ENCODE measurements at regions not wholly inside any gene's neighbourhood (a gene's known extent, or its start where the extent isn't known, plus 50 kb on each side); places are given as distances from the start of the nearest gene placed in this dataset.

DNA sequence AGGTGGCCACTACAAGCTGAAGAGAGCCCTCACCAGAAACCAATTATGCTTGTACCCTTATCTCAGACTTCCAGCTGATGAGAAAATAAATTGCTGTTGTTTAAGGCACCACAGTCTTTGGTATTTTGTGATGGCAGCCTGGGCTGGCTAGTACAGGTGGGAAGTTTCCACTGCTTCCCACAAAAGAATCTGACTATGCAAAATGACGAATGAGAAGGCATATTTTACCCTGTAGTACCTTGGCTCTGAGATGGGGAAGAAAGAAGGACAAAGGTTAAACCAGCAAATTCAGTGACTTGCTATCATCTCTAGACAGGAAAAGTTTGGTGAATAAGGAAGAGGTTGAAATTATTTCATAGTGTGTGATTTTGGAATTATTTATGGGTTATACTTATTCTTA, 112.8 kb upstream of the ELL2 start:
- Histone ChIP-seq H2AFZ (ENCODE audit: low read depth, low read length, poor library complexity, severe bottlenecking) (no peak overlapping the region), H4K20me1 (ENCODE audit: insufficient read depth) (no peaks in the 10 kb centered on the region), H3K4me2 (ENCODE audit: low read length) (no peak overlapping the region), H3K9ac (ENCODE audit: low read length) (no peak overlapping the region), H3K79me2 (ENCODE audit: insufficient read depth, low read length) (no peaks in the 10 kb centered on the region), H3K27me3 (ENCODE audit: insufficient read depth, low read length) (no peaks in the 10 kb centered on the region), H3K36me3 (ENCODE audit: control insufficient read depth in 1 of 2, insufficient read depth in 2 of 2, low read length in 2 of 2) (no peaks in the 10 kb centered on the region), H3K9me3 (ENCODE audit: control insufficient read depth in 1 of 2, insufficient read depth in 1 of 2, low read depth in 1 of 2, low read length in 2 of 2) (no peaks in the 10 kb centered on the region), H3K9me2 (ENCODE audit: insufficient read depth) (no peaks in the 10 kb centered on the region), H3K4me1 (ENCODE audit: control insufficient read depth in 1 of 2, insufficient read depth in 2 of 2, low read length in 2 of 2) (peaks cover 0 to 20% of the 10 kb centered on the region in 2 experiments; a peak in 2 of 4 replicates), H3K4me3 (replicated peaks in 1 of 2; ENCODE audit: low read depth in 1 of 2, low read length in 2 of 2) (no peak overlapping the region), H3K27ac (ENCODE audit: low read depth, low read length) (no peak overlapping the region)
- TF ChIP-seq CEBPB (IDR thresholded peaks at IDR 0.05; ENCODE audit: low read depth) (no peak), ZNF274 (IDR thresholded peaks at IDR 0.05; ENCODE audit: low read depth, low read length) (no peak), ELF1 (IDR thresholded peaks at IDR 0.05; ENCODE audit: borderline replicate concordance, low read depth) (no peak), RAD21 (IDR thresholded peaks at IDR 0.05; ENCODE audit: low read depth) (no peak), SP1 (IDR thresholded peaks at IDR 0.05; ENCODE audit: low read depth) (no peak), EZH2phosphoT487 (IDR thresholded peaks at IDR 0.05; ENCODE audit: borderline replicate concordance) (no peak), EGR1 (IDR thresholded peaks at IDR 0.05; ENCODE audit: low read depth) (no peak), JUND (IDR thresholded peaks at IDR 0.05) (no peak), POLR2A (IDR thresholded peaks at IDR 0.05; ENCODE audit: borderline replicate concordance, extremely low read depth, insufficient read depth, insufficient read length) (no peak), SRF (IDR thresholded peaks at IDR 0.05; ENCODE audit: low read depth) (no peak), ZFX (IDR thresholded peaks at IDR 0.05) (no peak), FOSL1 (IDR thresholded peaks at IDR 0.05; ENCODE audit: low read depth) (no peak)
- TF ChIP-seq, protein P1, sequence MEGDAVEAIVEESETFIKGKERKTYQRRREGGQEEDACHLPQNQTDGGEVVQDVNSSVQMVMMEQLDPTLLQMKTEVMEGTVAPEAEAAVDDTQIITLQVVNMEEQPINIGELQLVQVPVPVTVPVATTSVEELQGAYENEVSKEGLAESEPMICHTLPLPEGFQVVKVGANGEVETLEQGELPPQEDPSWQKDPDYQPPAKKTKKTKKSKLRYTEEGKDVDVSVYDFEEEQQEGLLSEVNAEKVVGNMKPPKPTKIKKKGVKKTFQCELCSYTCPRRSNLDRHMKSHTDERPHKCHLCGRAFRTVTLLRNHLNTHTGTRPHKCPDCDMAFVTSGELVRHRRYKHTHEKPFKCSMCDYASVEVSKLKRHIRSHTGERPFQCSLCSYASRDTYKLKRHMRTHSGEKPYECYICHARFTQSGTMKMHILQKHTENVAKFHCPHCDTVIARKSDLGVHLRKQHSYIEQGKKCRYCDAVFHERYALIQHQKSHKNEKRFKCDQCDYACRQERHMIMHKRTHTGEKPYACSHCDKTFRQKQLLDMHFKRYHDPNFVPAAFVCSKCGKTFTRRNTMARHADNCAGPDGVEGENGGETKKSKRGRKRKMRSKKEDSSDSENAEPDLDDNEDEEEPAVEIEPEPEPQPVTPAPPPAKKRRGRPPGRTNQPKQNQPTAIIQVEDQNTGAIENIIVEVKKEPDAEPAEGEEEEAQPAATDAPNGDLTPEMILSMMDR (IDR thresholded peaks at IDR 0.05 in 2 of 3, conservative IDR thresholded peaks at IDR 0.05 in 1 of 3; ENCODE audit: borderline replicate concordance in 1 of 3, insufficient read depth in 1 of 3, low read depth in 2 of 3, low read length in 2 of 3), result no peak
- TF ChIP-seq, protein P2, sequence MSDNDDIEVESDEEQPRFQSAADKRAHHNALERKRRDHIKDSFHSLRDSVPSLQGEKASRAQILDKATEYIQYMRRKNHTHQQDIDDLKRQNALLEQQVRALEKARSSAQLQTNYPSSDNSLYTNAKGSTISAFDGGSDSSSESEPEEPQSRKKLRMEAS (IDR thresholded peaks at IDR 0.05), result no peak
- TF ChIP-seq, protein P3, sequence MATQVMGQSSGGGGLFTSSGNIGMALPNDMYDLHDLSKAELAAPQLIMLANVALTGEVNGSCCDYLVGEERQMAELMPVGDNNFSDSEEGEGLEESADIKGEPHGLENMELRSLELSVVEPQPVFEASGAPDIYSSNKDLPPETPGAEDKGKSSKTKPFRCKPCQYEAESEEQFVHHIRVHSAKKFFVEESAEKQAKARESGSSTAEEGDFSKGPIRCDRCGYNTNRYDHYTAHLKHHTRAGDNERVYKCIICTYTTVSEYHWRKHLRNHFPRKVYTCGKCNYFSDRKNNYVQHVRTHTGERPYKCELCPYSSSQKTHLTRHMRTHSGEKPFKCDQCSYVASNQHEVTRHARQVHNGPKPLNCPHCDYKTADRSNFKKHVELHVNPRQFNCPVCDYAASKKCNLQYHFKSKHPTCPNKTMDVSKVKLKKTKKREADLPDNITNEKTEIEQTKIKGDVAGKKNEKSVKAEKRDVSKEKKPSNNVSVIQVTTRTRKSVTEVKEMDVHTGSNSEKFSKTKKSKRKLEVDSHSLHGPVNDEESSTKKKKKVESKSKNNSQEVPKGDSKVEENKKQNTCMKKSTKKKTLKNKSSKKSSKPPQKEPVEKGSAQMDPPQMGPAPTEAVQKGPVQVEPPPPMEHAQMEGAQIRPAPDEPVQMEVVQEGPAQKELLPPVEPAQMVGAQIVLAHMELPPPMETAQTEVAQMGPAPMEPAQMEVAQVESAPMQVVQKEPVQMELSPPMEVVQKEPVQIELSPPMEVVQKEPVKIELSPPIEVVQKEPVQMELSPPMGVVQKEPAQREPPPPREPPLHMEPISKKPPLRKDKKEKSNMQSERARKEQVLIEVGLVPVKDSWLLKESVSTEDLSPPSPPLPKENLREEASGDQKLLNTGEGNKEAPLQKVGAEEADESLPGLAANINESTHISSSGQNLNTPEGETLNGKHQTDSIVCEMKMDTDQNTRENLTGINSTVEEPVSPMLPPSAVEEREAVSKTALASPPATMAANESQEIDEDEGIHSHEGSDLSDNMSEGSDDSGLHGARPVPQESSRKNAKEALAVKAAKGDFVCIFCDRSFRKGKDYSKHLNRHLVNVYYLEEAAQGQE (IDR thresholded peaks at IDR 0.05; ENCODE audit: low read depth), result no peak
- RAD21 ChIA-PET (ENCODE audit: low non-redundant PET in 1 of 2, low total read pairs in 2 of 2, uncharacterized antibody in 2 of 2, unreplicated experiment in 2 of 2), result no interaction called here
- POLR2A ChIA-PET, result no interaction called here
- BruUV-seq (replicated peaks), result no TSS peak
- intact Hi-C loops (cut with micrococcal nuclease), result no loop called here
- CTCF ChIA-PET, result no interaction called here
- no peak for ATAC-seq
- DNase-seq (ENCODE audit: low read depth, low spot score), result no peak

Measured in HCT116 (cell line).